Suprapubic skin (tissue), 4 donors: ENCODE measurements at regions not wholly inside any gene's neighbourhood (a gene's known extent, or its start where the extent isn't known, plus 50 kb on each side); places are given as distances from the start of the nearest gene placed in this dataset.
"Not testable (repeated sequence)": the region's sequence is repeated elsewhere in the genome, so short reads cannot be mapped to it uniquely, and the experiment has no call there.

Source experiments
- DNase-seq, 2 donors: peaks; one replicate each; pipeline ENCODE4 v3.0.0-alpha.2; 2019; ENCODE audit warnings: low spot score in 2 of 2
- H3K27ac ChIP-seq: fragments of 200-600 bp; sonication (generic); one replicate; pipeline ENCODE4 v1.5.1; 2019
- H3K27me3 ChIP-seq: fragments of 200-600 bp; sonication (generic); one replicate; pipeline ENCODE4 v1.5.1; 2019
- H3K36me3 ChIP-seq: fragments of 200-600 bp; sonication (generic); one replicate; pipeline ENCODE4 v1.5.1; 2019
- H3K4me1 ChIP-seq: fragments of 200-600 bp; sonication (generic); one replicate; pipeline ENCODE4 v1.5.1; 2019
- H3K4me3 ChIP-seq: fragments of 200-600 bp; sonication (generic); one replicate; pipeline ENCODE4 v1.5.1; 2019; ENCODE audit warnings: mild to moderate bottlenecking
- H3K9me3 ChIP-seq: fragments of 200-600 bp; sonication (generic); one replicate; pipeline ENCODE4 v1.5.1; 2019
- EP300 ChIP-seq: sonication (generic); formaldehyde crosslinking; IDR thresholded peaks from one replicate; pipeline ENCODE4 v1.6.1; 2017; ENCODE audit warnings: antibody characterized with exemption
- POLR2A ChIP-seq, 2 donors: fragments of 450-650 bp; IDR thresholded peaks; one replicate each; pipeline ENCODE4 v1.6.1; 2017; ENCODE audit warnings: antibody characterized with exemption in 2 of 2, mild to moderate bottlenecking in 2 of 2, moderate library complexity in 2 of 2
- POLR2AphosphoS5 ChIP-seq, 3 donors: sonication (generic); formaldehyde crosslinking; IDR thresholded peaks; one replicate each; pipeline ENCODE4 v1.6.1; 2017; ENCODE audit warnings: antibody characterized with exemption in 3 of 3
- WGBS: methylation state at CpG from one replicate; pipeline ENCODE4 v1.1.5; 2018; 5-methylcytosine and 5-hydroxymethylcytosine counted together
- TF ChIP-seq, protein P1 (sequence below), 2 donors: fragments of 200-600 bp in 1 of 2; fragments of 450-650 bp in 1 of 2; sonication (generic) in 1 of 2; IDR thresholded peaks; one replicate each; pipeline ENCODE4 v1.5.1; 2016 to 2019; ENCODE audit warnings: antibody characterized with exemption in 2 of 2, mild to moderate bottlenecking in 1 of 2, moderate library complexity in 1 of 2

DNA sequence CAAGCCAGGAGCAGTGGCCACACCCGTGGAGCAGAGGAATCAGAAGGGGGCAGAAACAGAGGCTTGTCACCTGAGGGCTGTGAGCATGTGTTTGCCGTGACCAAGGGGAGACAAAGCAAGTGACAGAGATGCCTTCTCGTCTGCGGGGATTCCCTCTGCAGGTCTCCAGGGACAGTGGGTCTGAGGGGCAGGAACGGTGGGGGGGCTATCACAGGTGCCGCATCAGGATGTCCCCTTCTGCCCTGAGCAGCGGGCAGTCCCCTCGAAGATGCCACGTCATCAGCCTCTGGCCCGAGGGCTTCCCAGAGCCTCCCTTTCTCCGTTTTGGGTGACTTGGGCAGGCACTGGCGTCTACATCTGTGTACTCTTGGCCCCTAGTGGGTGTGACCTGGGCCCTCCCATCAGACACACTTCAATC lies 338.7 kb downstream of the PREX1 start:
- Histone ChIP-seq H3K9me3 (no peaks in the 10 kb centered on the region), H3K27me3 (peaks cover 42% of the 10 kb centered on the region), H3K27ac (no peak overlapping the region), H3K4me1 (peaks cover 16% of the 10 kb centered on the region), H3K4me3 (no peak overlapping the region), H3K36me3 (no peaks in the 10 kb centered on the region)
- no peak for DNase-seq
- WGBS: 56% methylated on average over 2 of the region's 12 CpGs
- TF ChIP-seq, protein P1, sequence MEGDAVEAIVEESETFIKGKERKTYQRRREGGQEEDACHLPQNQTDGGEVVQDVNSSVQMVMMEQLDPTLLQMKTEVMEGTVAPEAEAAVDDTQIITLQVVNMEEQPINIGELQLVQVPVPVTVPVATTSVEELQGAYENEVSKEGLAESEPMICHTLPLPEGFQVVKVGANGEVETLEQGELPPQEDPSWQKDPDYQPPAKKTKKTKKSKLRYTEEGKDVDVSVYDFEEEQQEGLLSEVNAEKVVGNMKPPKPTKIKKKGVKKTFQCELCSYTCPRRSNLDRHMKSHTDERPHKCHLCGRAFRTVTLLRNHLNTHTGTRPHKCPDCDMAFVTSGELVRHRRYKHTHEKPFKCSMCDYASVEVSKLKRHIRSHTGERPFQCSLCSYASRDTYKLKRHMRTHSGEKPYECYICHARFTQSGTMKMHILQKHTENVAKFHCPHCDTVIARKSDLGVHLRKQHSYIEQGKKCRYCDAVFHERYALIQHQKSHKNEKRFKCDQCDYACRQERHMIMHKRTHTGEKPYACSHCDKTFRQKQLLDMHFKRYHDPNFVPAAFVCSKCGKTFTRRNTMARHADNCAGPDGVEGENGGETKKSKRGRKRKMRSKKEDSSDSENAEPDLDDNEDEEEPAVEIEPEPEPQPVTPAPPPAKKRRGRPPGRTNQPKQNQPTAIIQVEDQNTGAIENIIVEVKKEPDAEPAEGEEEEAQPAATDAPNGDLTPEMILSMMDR (IDR thresholded peaks at IDR 0.05): no peak
- TF ChIP-seq POLR2AphosphoS5 (IDR thresholded peaks at IDR 0.05) (no peak), EP300 (no peak), POLR2A (IDR thresholded peaks at IDR 0.05) (no peak)

DNA sequence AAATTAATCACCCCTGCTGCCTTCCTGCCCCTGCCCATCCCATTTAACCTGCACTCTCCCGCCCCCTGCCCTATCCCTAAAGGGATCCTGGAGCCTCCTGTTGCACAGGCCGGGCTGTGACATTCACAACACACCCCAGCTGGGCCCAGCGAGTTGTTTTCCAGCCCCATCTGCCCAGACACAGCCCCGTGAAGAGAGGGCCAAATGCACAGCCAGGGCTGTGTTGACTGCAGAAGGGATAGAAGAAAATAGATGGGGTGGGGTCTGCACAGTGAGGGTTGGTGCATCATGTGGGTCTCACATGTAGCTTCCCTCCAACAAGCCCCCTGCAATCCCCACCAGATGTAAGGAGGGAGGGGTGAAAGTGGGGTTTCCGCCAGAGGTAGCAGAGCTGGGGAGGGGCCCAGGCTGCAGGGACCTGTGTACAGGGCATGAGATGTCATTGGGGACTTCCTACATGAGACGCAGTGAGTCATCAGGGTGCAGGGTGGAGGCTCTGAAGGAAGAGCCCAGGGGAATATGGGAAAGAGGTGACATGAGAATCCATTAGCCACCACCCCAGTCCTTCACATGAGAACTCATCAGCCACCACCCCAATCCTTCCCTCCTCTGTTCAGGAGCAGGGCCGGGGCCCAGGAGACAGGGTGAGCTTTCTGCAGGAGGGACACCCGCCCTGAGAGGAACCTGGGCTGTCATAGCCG lies 339.3 kb downstream of the PREX1 start:
- H3K4me1 ChIP-seq: peaks cover 16% of the 10 kb centered on the region
- 46% methylated on average over 9 of the region's 9 CpGs for WGBS
- DNase-seq, H3K27ac ChIP-seq, H3K4me3 ChIP-seq, H3K9me3 ChIP-seq, H3K36me3 ChIP-seq: not testable (repeated sequence)
- H3K27me3 ChIP-seq: peaks cover 37% of the 10 kb centered on the region

DNA sequence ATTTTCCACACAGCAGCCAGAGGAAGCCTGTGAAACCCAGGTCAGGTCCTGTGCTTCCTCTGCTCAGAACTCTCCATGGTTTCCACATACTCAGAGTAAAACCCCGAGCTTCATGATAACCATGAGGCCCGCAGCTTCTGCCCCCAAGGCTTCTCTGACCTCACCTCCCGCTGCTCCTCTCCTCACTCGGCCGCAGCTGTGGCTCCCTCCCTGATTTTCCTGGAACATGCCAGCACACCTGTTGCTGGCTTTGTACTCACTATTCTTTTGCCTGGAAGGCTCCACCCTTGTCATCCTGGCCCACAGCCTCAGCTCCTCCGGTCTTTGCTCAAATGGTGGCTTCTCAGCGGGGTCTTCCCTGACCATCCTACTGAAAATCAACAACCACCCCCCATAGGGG lies 341.7 kb downstream of the PREX1 start:
- Histone ChIP-seq H3K27ac (no peak overlapping the region), H3K9me3 (no peaks in the 10 kb centered on the region), H3K27me3 (peaks cover 39% of the 10 kb centered on the region), H3K4me3 (no peak overlapping the region), H3K4me1 (peaks cover 16% of the 10 kb centered on the region), H3K36me3 (no peaks in the 10 kb centered on the region)
- no peak for DNase-seq
- TF ChIP-seq POLR2AphosphoS5 (IDR thresholded peaks at IDR 0.05): no peak
- TF ChIP-seq POLR2A (IDR thresholded peaks at IDR 0.05): no peak
- TF ChIP-seq EP300: no peak
- TF ChIP-seq, protein P1 (IDR thresholded peaks at IDR 0.05): no peak
- 58% methylated on average over 7 of the region's 7 CpGs for WGBS

DNA sequence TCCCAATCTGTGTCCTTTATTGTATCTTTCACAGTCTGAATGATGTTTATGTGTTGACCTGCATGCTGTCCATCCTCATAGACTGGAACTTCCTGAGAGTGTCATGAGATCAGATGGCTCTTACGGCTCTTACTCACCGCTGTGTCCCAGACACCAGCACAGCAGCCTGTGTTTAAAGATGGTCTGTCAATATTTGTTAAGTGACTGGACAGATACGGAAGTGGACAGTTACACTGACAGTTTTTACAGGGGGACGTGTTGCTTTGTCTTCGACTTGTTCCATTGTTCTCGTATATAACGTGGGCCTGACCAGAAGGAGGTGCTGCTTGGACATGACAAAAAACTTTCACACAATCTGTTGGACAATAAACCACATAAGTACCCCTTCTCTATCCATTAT lies 342.6 kb downstream of the PREX1 start:
- Histone ChIP-seq H3K4me1 (peaks cover 16% of the 10 kb centered on the region), H3K27me3 (peaks cover 40% of the 10 kb centered on the region)
- not testable (repeated sequence) for H3K27ac ChIP-seq, H3K9me3 ChIP-seq, H3K36me3 ChIP-seq, DNase-seq, H3K4me3 ChIP-seq
- 86% methylated on average over 7 of the region's 7 CpGs for WGBS

DNA sequence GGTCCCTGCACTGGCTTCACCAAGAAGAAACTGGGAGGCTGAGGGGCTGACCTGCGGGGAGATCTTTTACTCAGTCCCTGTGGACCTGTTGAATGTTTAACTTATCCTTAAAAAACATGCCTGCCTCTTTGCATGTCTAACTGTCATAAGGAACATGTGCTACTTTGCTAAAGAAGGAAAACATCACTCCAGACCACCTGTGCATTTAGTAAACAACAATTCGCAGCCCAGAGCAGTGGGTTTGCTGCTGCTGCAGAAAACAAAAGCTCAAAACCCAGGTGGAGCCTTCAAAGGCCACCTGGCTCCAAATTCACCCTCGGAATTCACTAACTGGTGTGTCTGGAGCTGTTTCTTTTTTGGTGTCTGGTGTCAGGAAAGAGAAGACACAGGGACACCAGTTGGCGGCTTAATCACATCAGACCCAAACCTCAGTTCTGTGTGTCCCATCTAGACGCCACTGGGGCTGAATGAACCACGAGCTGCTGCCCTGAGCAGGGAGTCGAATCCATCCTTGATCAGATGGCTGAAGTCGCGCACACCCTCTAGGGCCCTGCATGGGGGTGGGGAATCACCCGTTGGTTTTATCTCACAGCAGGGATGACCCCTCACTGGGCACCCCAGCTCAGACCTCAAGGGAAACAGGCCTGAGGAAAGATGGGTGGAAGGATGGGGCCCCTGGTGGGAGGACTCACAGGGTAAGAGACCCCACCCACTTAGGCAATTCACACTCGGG lies 344.3 kb downstream of the PREX1 start:
- Histone ChIP-seq H3K27me3 (peaks cover 36% of the 10 kb centered on the region), H3K36me3 (no peaks in the 10 kb centered on the region), H3K4me1 (peaks cover 4% of the 10 kb centered on the region), H3K4me3 (no peak overlapping the region), H3K27ac (no peak overlapping the region), H3K9me3 (no peaks in the 10 kb centered on the region)
- DNase-seq: no peak
- TF ChIP-seq, protein P1 (IDR thresholded peaks at IDR 0.05): no peak
- TF ChIP-seq EP300: no peak
- TF ChIP-seq POLR2AphosphoS5 (IDR thresholded peaks at IDR 0.05): no peak
- no peak for TF ChIP-seq POLR2A (IDR thresholded peaks at IDR 0.05)
- WGBS: 80% methylated on average over 11 of the region's 11 CpGs

DNA sequence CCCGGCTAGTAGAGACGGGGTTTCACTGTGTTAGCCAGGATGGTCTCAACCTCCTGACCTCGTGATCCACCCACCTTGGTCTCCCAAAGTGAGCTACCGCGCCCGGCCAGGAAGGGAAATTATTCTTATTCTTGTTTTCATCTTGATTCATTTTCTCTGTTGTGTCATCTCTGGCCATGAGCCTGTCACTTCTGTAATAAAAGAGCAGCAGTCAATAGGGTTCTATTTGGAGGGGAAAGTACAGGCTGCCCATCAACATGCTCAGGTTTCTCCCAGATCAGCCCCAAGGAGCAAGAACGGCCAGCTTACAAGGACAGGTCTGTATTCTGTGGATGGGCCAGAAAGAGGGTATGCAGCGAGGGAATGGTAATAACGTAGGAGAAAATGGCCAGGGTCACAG lies 345.0 kb downstream of the PREX1 start:
- no peak overlapping the region for H3K4me3 ChIP-seq
- H3K36me3 ChIP-seq: no peaks in the 10 kb centered on the region
- H3K9me3 ChIP-seq: no peaks in the 10 kb centered on the region
- H3K27ac ChIP-seq: no peak overlapping the region
- H3K27me3 ChIP-seq: peaks cover 35% of the 10 kb centered on the region
- 83% methylated on average over 9 of the region's 9 CpGs for WGBS
- DNase-seq: no peak
- peaks cover 4% of the 10 kb centered on the region for H3K4me1 ChIP-seq
- TF ChIP-seq POLR2A (IDR thresholded peaks at IDR 0.05) (no peak), EP300 (no peak)
- TF ChIP-seq, protein P1 (IDR thresholded peaks at IDR 0.05): no peak
